Keratinocyte (primary cell): ENCODE measurements at regions not wholly inside any gene's neighbourhood (a gene's known extent, or its start where the extent isn't known, plus 50 kb on each side); places are given as distances from the start of the nearest gene placed in this dataset.

Experiments
- DNase-seq: peaks from one replicate; pipeline ENCODE4 v3.0.0-alpha.2; 2011; ENCODE audit warnings: low read depth, missing footprints, low spot score
- FAIRE-seq: peaks from 2 replicates; lab custom pipeline; 2011; peaks lifted over from hg19 to GRCh38; lab: Jason Lieb, UNC
- H2AFZ ChIP-seq: 2 replicates; pipeline ENCODE4 v1.6.0; 2012; ENCODE audit warnings: low read length, control low read depth, inconsistent platforms; ENCODE audit not compliant: control insufficient read depth
- H3K27ac ChIP-seq: 2 replicates; pipeline ENCODE4 v1.5.1; 2011; ENCODE audit warnings: low read length; ENCODE audit not compliant: control insufficient read depth, insufficient read depth
- H3K27me3 ChIP-seq: 3 replicates; pipeline ENCODE4 v1.6.0; 2011; ENCODE audit warnings: low read length; ENCODE audit not compliant: control insufficient read depth, insufficient read depth; ENCODE audit errors: extremely low read depth
- H3K36me3 ChIP-seq, 2 experiments: 2 replicates in 1 of 2; 3 replicates in 1 of 2; pipeline ENCODE4 v1.5.1; 2011; ENCODE audit warnings: low read length in 2 of 2, mild to moderate bottlenecking in 1 of 2; ENCODE audit not compliant: control insufficient read depth in 2 of 2, insufficient read depth in 2 of 2; ENCODE audit errors: extremely low read depth in 1 of 2
- H3K4me1 ChIP-seq: 3 replicates; pipeline ENCODE4 v1.5.1; 2011; ENCODE audit warnings: low read length; ENCODE audit not compliant: control insufficient read depth, insufficient read depth; ENCODE audit errors: extremely low read depth
- H3K4me2 ChIP-seq: 3 replicates; pipeline ENCODE4 v1.6.0; 2011; ENCODE audit warnings: low read depth, low read length; ENCODE audit not compliant: control insufficient read depth, insufficient read depth; ENCODE audit errors: extremely low read depth
- H3K4me3 ChIP-seq, 3 experiments: fragments of 200-600 bp in 1 of 3; sonication (generic) in 1 of 3; 2 replicates in 2 of 3; 3 replicates in 1 of 3; pipeline ENCODE4 v1.5.1; 2011 to 2016; ENCODE audit warnings: low read length in 3 of 3, mild to moderate bottlenecking in 3 of 3, control low read depth in 2 of 3, inconsistent platforms in 1 of 3, low read depth in 1 of 3, mixed read lengths in 1 of 3, mixed run types in 1 of 3, moderate library complexity in 1 of 3; ENCODE audit not compliant: control insufficient read depth in 2 of 3, insufficient read depth in 2 of 3; ENCODE audit errors: extremely low read depth in 1 of 3
- H3K79me2 ChIP-seq: 2 replicates; pipeline ENCODE4 v1.6.0; 2012; ENCODE audit warnings: low read length; ENCODE audit not compliant: control insufficient read depth, insufficient read depth
- H3K9ac ChIP-seq: 3 replicates; pipeline ENCODE4 v1.6.0; 2011; ENCODE audit warnings: low read length; ENCODE audit not compliant: control insufficient read depth, insufficient read depth; ENCODE audit errors: extremely low read depth
- H3K9me1 ChIP-seq: 3 replicates; pipeline ENCODE4 v1.6.0; 2011; ENCODE audit warnings: low read length; ENCODE audit not compliant: control insufficient read depth, insufficient read depth; ENCODE audit errors: extremely low read depth
- H3K9me3 ChIP-seq: 2 replicates; pipeline ENCODE4 v1.5.1; 2012; ENCODE audit warnings: low read depth, low read length; ENCODE audit not compliant: control insufficient read depth
- H4K20me1 ChIP-seq: 3 replicates; pipeline ENCODE4 v1.6.0; 2011; ENCODE audit warnings: low read length; ENCODE audit not compliant: control insufficient read depth, insufficient read depth; ENCODE audit errors: extremely low read depth
- EZH2 ChIP-seq: IDR thresholded peaks from one replicate; pipeline ENCODE4 v1.6.1; 2012; ENCODE audit warnings: inconsistent platforms, mild to moderate bottlenecking, low read length, moderate library complexity
- dilution Hi-C: fragments of 300-500 bp; cut with MboI; formaldehyde crosslinking; loops from one replicate; pipeline ENCODE4 v1.7.0; 2020; ENCODE audit warnings: low sequenced_read_pairs; ENCODE audit not compliant: extremely low pct_ligation_motif_present
- TF ChIP-seq, protein P1 (sequence below), 3 experiments: IDR thresholded peaks in 1 of 3; conservative IDR thresholded peaks in 1 of 3; optimal IDR thresholded peaks in 1 of 3; 2 replicates in 2 of 3; 3 replicates in 1 of 3; pipeline versions ENCODE3 to v1.5.1; 2011; ENCODE audit warnings: low read length in 3 of 3, mild to moderate bottlenecking in 3 of 3, moderate library complexity in 2 of 3, control low read depth in 1 of 3, inconsistent platforms in 1 of 3; ENCODE audit not compliant: insufficient read depth in 2 of 3; ENCODE audit errors: extremely low read depth in 1 of 3

DNA sequence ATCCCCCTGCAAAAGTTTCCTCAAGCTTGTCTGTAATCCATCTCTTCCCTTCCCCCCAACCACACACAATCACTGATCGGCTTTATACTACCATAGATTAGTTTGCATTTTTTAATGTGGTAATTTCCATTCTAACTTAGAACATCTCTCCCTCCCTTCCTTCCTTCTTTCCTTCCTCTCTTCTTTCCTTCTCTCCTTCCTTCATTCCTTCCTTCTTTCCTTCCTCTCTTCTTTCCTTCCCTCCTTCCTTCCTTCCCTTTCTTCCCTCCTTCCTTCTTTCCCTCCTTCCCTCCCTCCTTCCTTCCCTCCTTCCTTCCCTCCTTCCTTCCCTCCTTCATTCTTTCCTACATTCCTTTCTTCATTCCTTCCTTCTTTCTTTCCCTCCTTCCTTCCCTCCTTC lies 166.2 kb upstream of the MSX2 start:
- Histone ChIP-seq H3K4me1 (peaks cover 22% of the 10 kb centered on the region), H3K27ac (no peak overlapping the region), H3K9me1 (no peaks in the 10 kb centered on the region), H3K9ac (no peak overlapping the region), H3K79me2 (no peaks in the 10 kb centered on the region), H3K9me3 (no peaks in the 10 kb centered on the region), H3K27me3 (no peaks in the 10 kb centered on the region), H3K36me3 (no peaks in the 10 kb centered on the region), H4K20me1 (no peaks in the 10 kb centered on the region), H2AFZ (no peak overlapping the region), H3K4me2 (no peak overlapping the region), H3K4me3 (no peak overlapping the region)
- TF ChIP-seq EZH2: no peak
- TF ChIP-seq, protein P1, sequence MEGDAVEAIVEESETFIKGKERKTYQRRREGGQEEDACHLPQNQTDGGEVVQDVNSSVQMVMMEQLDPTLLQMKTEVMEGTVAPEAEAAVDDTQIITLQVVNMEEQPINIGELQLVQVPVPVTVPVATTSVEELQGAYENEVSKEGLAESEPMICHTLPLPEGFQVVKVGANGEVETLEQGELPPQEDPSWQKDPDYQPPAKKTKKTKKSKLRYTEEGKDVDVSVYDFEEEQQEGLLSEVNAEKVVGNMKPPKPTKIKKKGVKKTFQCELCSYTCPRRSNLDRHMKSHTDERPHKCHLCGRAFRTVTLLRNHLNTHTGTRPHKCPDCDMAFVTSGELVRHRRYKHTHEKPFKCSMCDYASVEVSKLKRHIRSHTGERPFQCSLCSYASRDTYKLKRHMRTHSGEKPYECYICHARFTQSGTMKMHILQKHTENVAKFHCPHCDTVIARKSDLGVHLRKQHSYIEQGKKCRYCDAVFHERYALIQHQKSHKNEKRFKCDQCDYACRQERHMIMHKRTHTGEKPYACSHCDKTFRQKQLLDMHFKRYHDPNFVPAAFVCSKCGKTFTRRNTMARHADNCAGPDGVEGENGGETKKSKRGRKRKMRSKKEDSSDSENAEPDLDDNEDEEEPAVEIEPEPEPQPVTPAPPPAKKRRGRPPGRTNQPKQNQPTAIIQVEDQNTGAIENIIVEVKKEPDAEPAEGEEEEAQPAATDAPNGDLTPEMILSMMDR (optimal IDR thresholded peaks at IDR 0.05 in 1 of 3, IDR thresholded peaks at IDR 0.05 in 1 of 3, conservative IDR thresholded peaks at IDR 0.05 in 1 of 3; ENCODE audit: extremely low read depth in 1 of 3, insufficient read depth in 2 of 3, low read length in 3 of 3): no peak
- DNase-seq (no peak), FAIRE-seq (no peak)
- dilution Hi-C loops: no loop called here

GRCh38 chr5:174559141-174559540 lies 165.2 kb upstream of the MSX2 start:
- peak overlapping the region; percentile 11 for H3K9ac ChIP-seq
- no peaks in the 10 kb centered on the region for H3K79me2 ChIP-seq
- dilution Hi-C loops: no loop called here
- FAIRE-seq: peak; percentile 94
- no peaks in the 10 kb centered on the region for H3K36me3 ChIP-seq
- peak overlapping the region; percentile 62 for H3K27ac ChIP-seq
- H3K9me1 ChIP-seq: no peaks in the 10 kb centered on the region
- H4K20me1 ChIP-seq: no peaks in the 10 kb centered on the region
- peaks cover 22% of the 10 kb centered on the region for H3K4me1 ChIP-seq
- H2AFZ ChIP-seq: no peak overlapping the region
- no peak for TF ChIP-seq EZH2
- TF ChIP-seq, protein P1 (optimal IDR thresholded peaks at IDR 0.05 in 1 of 3, IDR thresholded peaks at IDR 0.05 in 1 of 3, conservative IDR thresholded peaks at IDR 0.05 in 1 of 3; ENCODE audit: extremely low read depth in 1 of 3, insufficient read depth in 2 of 3, low read length in 3 of 3): no peak
- H3K9me3 ChIP-seq: no peaks in the 10 kb centered on the region
- peak overlapping the region in 1 of 3 experiments; percentile 22 for H3K4me3 ChIP-seq
- H3K27me3 ChIP-seq: no peaks in the 10 kb centered on the region
- DNase-seq: peak; percentile 61
- peak overlapping the region; percentile 76 for H3K4me2 ChIP-seq
